ENCODE measurements at regions not wholly inside any gene's neighbourhood (a gene's known extent, or its start where the extent isn't known, plus 50 kb on each side); places are given as distances from the start of the nearest gene placed in this dataset.
"Not testable (repeated sequence)": the region's sequence is repeated elsewhere in the genome, so short reads cannot be mapped to it uniquely, and the experiment has no call there.

DNA sequence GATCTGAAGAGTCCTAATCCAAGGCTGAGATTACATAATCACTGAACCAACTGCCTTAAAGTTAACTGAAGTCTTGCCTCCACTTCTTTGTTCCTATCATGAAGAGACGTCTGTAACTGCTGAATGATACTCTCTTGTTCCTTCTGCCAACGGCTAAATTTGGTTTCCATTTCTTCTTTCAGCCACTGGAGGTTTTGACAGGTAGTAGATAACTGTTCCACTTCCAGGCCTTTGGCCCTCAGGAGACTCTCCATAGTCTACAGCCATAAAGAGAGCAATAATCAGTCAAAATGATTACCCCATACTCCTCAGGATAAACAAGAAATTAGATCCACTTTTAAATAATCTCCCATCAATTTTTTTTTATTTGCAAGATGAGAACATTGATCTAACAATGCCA lies 128.1 kb downstream of the NBPF8 start:
- TF ChIP-seq, protein P1, sequence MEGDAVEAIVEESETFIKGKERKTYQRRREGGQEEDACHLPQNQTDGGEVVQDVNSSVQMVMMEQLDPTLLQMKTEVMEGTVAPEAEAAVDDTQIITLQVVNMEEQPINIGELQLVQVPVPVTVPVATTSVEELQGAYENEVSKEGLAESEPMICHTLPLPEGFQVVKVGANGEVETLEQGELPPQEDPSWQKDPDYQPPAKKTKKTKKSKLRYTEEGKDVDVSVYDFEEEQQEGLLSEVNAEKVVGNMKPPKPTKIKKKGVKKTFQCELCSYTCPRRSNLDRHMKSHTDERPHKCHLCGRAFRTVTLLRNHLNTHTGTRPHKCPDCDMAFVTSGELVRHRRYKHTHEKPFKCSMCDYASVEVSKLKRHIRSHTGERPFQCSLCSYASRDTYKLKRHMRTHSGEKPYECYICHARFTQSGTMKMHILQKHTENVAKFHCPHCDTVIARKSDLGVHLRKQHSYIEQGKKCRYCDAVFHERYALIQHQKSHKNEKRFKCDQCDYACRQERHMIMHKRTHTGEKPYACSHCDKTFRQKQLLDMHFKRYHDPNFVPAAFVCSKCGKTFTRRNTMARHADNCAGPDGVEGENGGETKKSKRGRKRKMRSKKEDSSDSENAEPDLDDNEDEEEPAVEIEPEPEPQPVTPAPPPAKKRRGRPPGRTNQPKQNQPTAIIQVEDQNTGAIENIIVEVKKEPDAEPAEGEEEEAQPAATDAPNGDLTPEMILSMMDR (conservative IDR thresholded peaks at IDR 0.05; ENCODE audit: low read depth, low read length): not testable (repeated sequence)
- TF ChIP-seq EZH2 (IDR thresholded peaks at IDR 0.05; ENCODE audit: borderline replicate concordance, low read depth, low read length, poor library complexity, severe bottlenecking): not testable (repeated sequence)
